ENCODE measurements at regions not wholly inside any gene's neighbourhood (a gene's known extent, or its start where the extent isn't known, plus 50 kb on each side); places are given as distances from the start of the nearest gene placed in this dataset.

DNA sequence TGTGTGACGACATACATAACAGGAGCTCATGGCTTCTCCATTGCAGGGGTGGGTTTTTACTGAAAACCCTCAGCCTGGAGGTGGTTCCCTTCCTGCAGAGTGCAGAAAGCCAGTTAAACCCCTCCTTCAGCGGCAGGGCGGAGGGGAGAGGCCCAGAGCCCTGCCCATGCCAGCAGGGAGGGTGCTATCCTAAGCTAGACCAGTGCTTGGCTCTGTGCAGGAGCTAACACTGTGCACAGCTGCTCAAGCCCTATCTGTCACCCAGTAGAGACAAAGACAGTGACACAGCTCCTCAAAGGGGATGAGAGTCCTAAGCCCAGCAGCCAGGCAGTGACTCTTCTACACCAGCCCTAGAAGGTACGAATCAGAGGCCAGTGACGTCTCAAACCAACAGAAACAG is 70.0 kb upstream of the ZSWIM6 start:
- Mint-ChIP-seq H3K4me3 (no peak overlapping the region), H3K27me3 (peaks cover 16% of the 10 kb centered on the region), H3K9me3 (no peaks in the 10 kb centered on the region), H3K4me1 (no peaks in the 10 kb centered on the region), H3K36me3 (ENCODE audit: low read depth) (no peaks in the 10 kb centered on the region), H3K27ac (no peak overlapping the region)
- POLR2A ChIA-PET = no interaction called here
- ATAC-seq (ENCODE audit: low read depth) (no peak), DNase-seq (no peak)
- CTCF ChIA-PET = no interaction called here
- intact Hi-C loops (cut with micrococcal nuclease) = no loop called here
- TF ChIP-seq, protein P1, sequence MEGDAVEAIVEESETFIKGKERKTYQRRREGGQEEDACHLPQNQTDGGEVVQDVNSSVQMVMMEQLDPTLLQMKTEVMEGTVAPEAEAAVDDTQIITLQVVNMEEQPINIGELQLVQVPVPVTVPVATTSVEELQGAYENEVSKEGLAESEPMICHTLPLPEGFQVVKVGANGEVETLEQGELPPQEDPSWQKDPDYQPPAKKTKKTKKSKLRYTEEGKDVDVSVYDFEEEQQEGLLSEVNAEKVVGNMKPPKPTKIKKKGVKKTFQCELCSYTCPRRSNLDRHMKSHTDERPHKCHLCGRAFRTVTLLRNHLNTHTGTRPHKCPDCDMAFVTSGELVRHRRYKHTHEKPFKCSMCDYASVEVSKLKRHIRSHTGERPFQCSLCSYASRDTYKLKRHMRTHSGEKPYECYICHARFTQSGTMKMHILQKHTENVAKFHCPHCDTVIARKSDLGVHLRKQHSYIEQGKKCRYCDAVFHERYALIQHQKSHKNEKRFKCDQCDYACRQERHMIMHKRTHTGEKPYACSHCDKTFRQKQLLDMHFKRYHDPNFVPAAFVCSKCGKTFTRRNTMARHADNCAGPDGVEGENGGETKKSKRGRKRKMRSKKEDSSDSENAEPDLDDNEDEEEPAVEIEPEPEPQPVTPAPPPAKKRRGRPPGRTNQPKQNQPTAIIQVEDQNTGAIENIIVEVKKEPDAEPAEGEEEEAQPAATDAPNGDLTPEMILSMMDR (IDR thresholded peaks at IDR 0.05) = no peak

DNA sequence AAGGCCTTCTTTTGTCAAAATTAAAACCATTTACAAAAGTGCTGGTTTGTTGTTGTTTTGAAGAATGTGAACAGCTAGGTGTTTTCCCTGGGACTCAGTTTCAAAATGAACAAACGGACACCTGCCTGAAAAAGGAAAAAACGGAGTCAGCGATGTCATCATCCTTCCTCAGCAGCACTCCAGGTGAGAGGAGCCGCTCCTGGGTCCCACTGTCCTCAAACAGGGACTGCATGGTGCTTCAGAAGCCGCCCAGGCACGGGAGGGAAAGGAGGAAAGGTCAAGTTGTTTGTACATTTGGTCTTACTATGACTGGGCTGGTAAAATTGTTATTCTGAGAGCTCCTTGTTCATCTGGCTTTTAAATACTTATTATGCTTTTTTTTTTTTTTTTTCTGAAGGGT is 69.0 kb upstream of the ZSWIM6 start:
- H3K27ac Mint-ChIP-seq = no peak overlapping the region
- ATAC-seq (ENCODE audit: low read depth) = no peak
- intact Hi-C loops (cut with micrococcal nuclease) = no loop called here
- no peaks in the 10 kb centered on the region for H3K9me3 Mint-ChIP-seq
- peaks cover 14% of the 10 kb centered on the region for H3K27me3 Mint-ChIP-seq
- H3K36me3 Mint-ChIP-seq (ENCODE audit: low read depth) = no peaks in the 10 kb centered on the region
- CTCF ChIA-PET = no interaction called here
- no peak for DNase-seq
- no peaks in the 10 kb centered on the region for H3K4me1 Mint-ChIP-seq
- H3K4me3 Mint-ChIP-seq = no peak overlapping the region
- TF ChIP-seq, protein P1 (IDR thresholded peaks at IDR 0.05) = no peak
- POLR2A ChIA-PET = no interaction called here

DNA sequence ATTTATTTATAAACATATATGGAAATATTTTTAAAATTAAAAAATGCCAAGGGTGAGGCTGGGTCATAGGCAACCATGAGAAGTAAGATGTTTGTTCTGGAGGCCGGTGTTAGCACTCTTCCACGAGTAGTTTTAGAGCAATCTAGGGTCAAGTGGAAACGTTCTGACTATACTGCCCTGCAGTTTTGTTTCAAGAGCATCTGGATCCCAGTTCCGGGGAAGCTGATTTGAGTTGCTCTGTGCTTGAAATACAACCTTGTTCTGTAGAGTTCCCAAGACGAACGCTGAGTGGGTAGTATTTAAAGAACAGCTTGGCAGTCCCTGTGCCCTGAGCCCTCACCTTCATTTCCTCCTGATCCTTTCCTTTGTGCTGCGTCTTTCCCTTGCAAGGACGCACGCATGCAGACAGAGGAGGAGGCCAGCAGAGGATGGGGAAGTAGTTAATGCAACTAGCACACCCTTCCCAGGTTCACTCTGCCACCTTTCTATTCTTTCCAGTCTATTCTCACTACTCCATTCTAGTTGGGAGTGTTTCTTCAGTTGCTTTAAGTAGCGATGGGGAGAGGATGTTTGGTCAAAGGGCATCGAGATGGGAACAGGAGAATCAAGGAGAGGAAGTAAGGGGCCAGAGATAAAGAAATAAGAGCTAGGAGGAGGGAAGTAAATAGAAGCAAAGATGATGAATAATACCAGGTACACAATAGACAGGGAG is 68.3 kb upstream of the ZSWIM6 start:
- TF ChIP-seq, protein P1 (IDR thresholded peaks at IDR 0.05) = no peak
- ChIA-PET POLR2A (no interaction called here), CTCF (no interaction called here)
- intact Hi-C loops (cut with micrococcal nuclease) = no loop called here
- Mint-ChIP-seq H3K9me3 (no peaks in the 10 kb centered on the region), H3K4me1 (peaks cover 4% of the 10 kb centered on the region), H3K27me3 (peaks cover 14% of the 10 kb centered on the region), H3K36me3 (ENCODE audit: low read depth) (no peaks in the 10 kb centered on the region), H3K27ac (no peak overlapping the region), H3K4me3 (no peak overlapping the region)
- DNase-seq = no peak
- ATAC-seq (ENCODE audit: low read depth) = no peak

DNA sequence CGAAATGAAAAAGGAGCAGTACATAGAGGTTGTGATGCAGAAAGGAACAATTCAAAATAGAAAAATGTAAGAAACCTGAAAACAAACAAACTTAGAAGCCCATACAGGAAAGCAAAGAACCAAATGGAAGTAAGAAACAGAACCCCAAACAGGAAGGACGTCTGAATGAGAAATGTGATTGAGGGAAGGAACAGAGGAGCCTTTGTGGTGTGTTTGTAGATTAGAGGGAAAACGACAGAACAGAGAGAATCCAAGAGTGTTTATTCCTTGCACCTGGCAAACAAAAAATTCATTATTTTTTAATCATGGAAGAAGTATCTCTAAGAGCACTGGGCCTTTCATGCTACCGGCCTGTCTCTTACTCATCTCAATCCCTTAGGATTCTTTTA is 67.8 kb upstream of the ZSWIM6 start:
- Mint-ChIP-seq H3K36me3 (ENCODE audit: low read depth) (no peaks in the 10 kb centered on the region), H3K27ac (no peak overlapping the region), H3K9me3 (no peaks in the 10 kb centered on the region), H3K27me3 (peaks cover 16% of the 10 kb centered on the region), H3K4me1 (peaks cover 10% of the 10 kb centered on the region), H3K4me3 (no peak overlapping the region)
- POLR2A ChIA-PET = no interaction called here
- no peak for ATAC-seq (ENCODE audit: low read depth)
- CTCF ChIA-PET = no interaction called here
- TF ChIP-seq, protein P1 (IDR thresholded peaks at IDR 0.05) = no peak
- no peak for DNase-seq
- intact Hi-C loops (cut with micrococcal nuclease) = no loop called here

DNA sequence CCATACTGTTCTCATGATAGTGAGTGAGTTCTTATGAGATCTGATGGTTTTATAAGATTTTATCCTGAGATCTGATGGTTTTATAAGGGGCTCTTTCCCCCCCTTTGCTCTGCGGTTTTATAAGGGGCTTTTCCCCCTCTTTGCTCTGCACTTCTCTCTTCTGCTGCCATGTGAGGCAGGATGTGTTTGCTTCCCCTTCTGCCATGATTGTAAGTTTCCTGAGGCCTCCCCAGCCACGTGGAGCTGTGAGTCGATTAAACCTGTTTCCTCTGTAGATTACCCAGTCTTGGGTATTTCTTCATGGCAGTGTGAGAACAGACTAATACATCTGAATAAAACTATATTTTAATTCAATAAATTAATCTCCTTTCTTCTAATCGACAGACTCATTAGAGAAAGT is 64.9 kb upstream of the ZSWIM6 start:
- Mint-ChIP-seq H3K4me1 (peaks cover 15% of the 10 kb centered on the region), H3K27ac (no peak overlapping the region), H3K36me3 (ENCODE audit: low read depth) (no peaks in the 10 kb centered on the region), H3K9me3 (no peaks in the 10 kb centered on the region), H3K27me3 (peaks cover 15% of the 10 kb centered on the region), H3K4me3 (no peak overlapping the region)
- TF ChIP-seq, protein P1 (IDR thresholded peaks at IDR 0.05) = no peak
- CTCF ChIA-PET = no interaction called here
- ATAC-seq (ENCODE audit: low read depth) (no peak), DNase-seq (no peak)
- intact Hi-C loops (cut with micrococcal nuclease) = no loop called here
- POLR2A ChIA-PET = no interaction called here

Data from activated B cell treated with CpG ODN at 0.5 μM for 24 hours (primary cell).